Endothelial cell of umbilical vein (primary cell): ENCODE measurements at regions not wholly inside any gene's neighbourhood (a gene's known extent, or its start where the extent isn't known, plus 50 kb on each side); places are given as distances from the start of the nearest gene placed in this dataset.

Experiments
- BruUV-seq: library from RNA; stranded (reverse); fragments of 400-500 nt; replicated peaks from 2 replicates; lab custom pipeline; 2021; lab: Mats Ljungman, UMichigan
- CTCF ChIA-PET: fragments of 300-600, 350-600 bp; sonication (Branson Sonifier 250); formaldehyde crosslinking; loops from one replicate; lab custom pipeline; 2021; ENCODE audit warnings: antibody characterized with exemption, inconsistent platforms; lab: Charles Lee
- POLR2A ChIA-PET: fragments of 300-600, 350-600 bp; sonication (Branson Sonifier 250); formaldehyde crosslinking; loops from one replicate; lab custom pipeline; 2021; ENCODE audit warnings: antibody characterized with exemption, inconsistent platforms; lab: Charles Lee
- DNase-seq: peaks from one replicate; pipeline ENCODE4 v3.0.0-alpha.2; 2011; ENCODE audit warnings: low read depth, low spot score
- FAIRE-seq: peaks from 2 replicates; lab custom pipeline; 2011; peaks lifted over from hg19 to GRCh38; lab: Jason Lieb, UNC
- H2AFZ ChIP-seq: 2 replicates; pipeline ENCODE4 v1.6.0; 2012; ENCODE audit warnings: low read depth, low read length, control low read depth, inconsistent platforms
- H3K27ac ChIP-seq: 2 replicates; pipeline ENCODE4 v1.5.1; 2011; ENCODE audit warnings: low read depth, mild to moderate bottlenecking, control low read depth, low read length, moderate library complexity; ENCODE audit not compliant: insufficient read depth
- H3K27me3 ChIP-seq, 2 experiments: 2 replicates each; pipeline versions ENCODE4 v1.6.0 to v1.6.1; 2011; ENCODE audit warnings: low read length in 2 of 2, mixed read lengths in 1 of 2; ENCODE audit not compliant: control insufficient read depth in 2 of 2, insufficient read depth in 2 of 2
- H3K36me3 ChIP-seq, 2 experiments: 2 replicates in 1 of 2; 3 replicates in 1 of 2; pipeline ENCODE4 v1.5.1; 2011; ENCODE audit warnings: low read length in 2 of 2, mild to moderate bottlenecking in 1 of 2, moderate library complexity in 1 of 2; ENCODE audit not compliant: control insufficient read depth in 2 of 2, insufficient read depth in 2 of 2; ENCODE audit errors: extremely low read depth in 1 of 2
- H3K4me1 ChIP-seq: 3 replicates; pipeline ENCODE4 v1.5.1; 2011; ENCODE audit warnings: mild to moderate bottlenecking, low read length; ENCODE audit not compliant: control insufficient read depth, insufficient read depth; ENCODE audit errors: extremely low read depth
- H3K4me2 ChIP-seq: 2 replicates; pipeline ENCODE4 v1.6.1; 2011; ENCODE audit warnings: low read length, control low read depth, mixed read lengths; ENCODE audit not compliant: insufficient read depth
- H3K4me3 ChIP-seq, 3 experiments: fragments of 200-600 bp in 1 of 3; sonication (generic), shearing (Covaris generic) in 1 of 3; replicated peaks in 1 of 3; 2 replicates each; pipeline ENCODE4 v1.5.1; 2011 to 2016; ENCODE audit warnings: control low read depth in 3 of 3, low read length in 3 of 3, mild to moderate bottlenecking in 2 of 3, inconsistent platforms in 1 of 3, low read depth in 1 of 3, moderate library complexity in 1 of 3; ENCODE audit not compliant: insufficient read depth in 1 of 3
- H3K79me2 ChIP-seq: 2 replicates; pipeline ENCODE4 v1.6.0; 2012; ENCODE audit warnings: low read length, inconsistent platforms; ENCODE audit not compliant: control insufficient read depth, insufficient read depth
- H3K9ac ChIP-seq: replicated peaks from 2 replicates; pipeline ENCODE3; 2011; ENCODE audit warnings: low read length, control low read depth; ENCODE audit not compliant: insufficient read depth; ENCODE audit errors: extremely low read depth
- H3K9me1 ChIP-seq: replicated peaks from 3 replicates; pipeline ENCODE4 v1.6.0; 2011; ENCODE audit warnings: mild to moderate bottlenecking, low read length; ENCODE audit not compliant: control insufficient read depth, insufficient read depth; ENCODE audit errors: extremely low read depth
- H3K9me3 ChIP-seq: replicated peaks from 2 replicates; pipeline ENCODE4 v1.5.1; 2012; ENCODE audit warnings: low read length, inconsistent platforms; ENCODE audit not compliant: control insufficient read depth, insufficient read depth
- H4K20me1 ChIP-seq: replicated peaks from 2 replicates; pipeline ENCODE3; 2011; ENCODE audit warnings: mild to moderate bottlenecking, low read length; ENCODE audit not compliant: control insufficient read depth, insufficient read depth; ENCODE audit errors: extremely low read depth
- CTCF ChIP-seq, 2 donors: IDR thresholded peaks; 1 replicate in 1 of 2; 2 replicates in 1 of 2; pipeline ENCODE4 v1.5.1; 2011; ENCODE audit warnings: low read length in 2 of 2, mild to moderate bottlenecking in 2 of 2, moderate library complexity in 2 of 2, control low read depth in 1 of 2, inconsistent platforms in 1 of 2, low read depth in 1 of 2; ENCODE audit not compliant: insufficient read depth in 1 of 2; ENCODE audit errors: extremely low read depth in 1 of 2
- EZH2 ChIP-seq: IDR thresholded peaks from 2 replicates; pipeline ENCODE4 v1.6.1; 2012; ENCODE audit warnings: borderline replicate concordance, low read depth, mild to moderate bottlenecking, moderate library complexity, low read length, inconsistent platforms; ENCODE audit not compliant: severe bottlenecking
- FOS ChIP-seq: IDR thresholded peaks from 2 replicates; pipeline ENCODE4 v1.6.1; 2011; ENCODE audit warnings: mild to moderate bottlenecking, low read length, moderate library complexity, borderline replicate concordance; ENCODE audit not compliant: insufficient read depth
- GATA2 ChIP-seq: IDR thresholded peaks from 2 replicates; pipeline ENCODE4 v1.7.0; 2011; ENCODE audit warnings: low read depth, mild to moderate bottlenecking, moderate library complexity, mixed read lengths, low read length; ENCODE audit not compliant: insufficient read length, insufficient read depth
- JUN ChIP-seq: IDR thresholded peaks from 2 replicates; pipeline ENCODE4 v1.6.1; 2011; ENCODE audit warnings: borderline replicate concordance, low read depth; ENCODE audit not compliant: insufficient read length, insufficient read depth
- MAX ChIP-seq: IDR thresholded peaks from 2 replicates; pipeline ENCODE4 v1.6.1; 2011; ENCODE audit not compliant: insufficient read depth, insufficient read length
- MYC ChIP-seq: IDR thresholded peaks from one replicate; pipeline ENCODE4 v1.6.1; 2011; ENCODE audit warnings: mild to moderate bottlenecking, low read depth, low read length
- POLR2A ChIP-seq: IDR thresholded peaks from 2 replicates; pipeline ENCODE4 v1.6.1; 2012; ENCODE audit warnings: low read depth, mild to moderate bottlenecking, control low read depth, low read length
- POLR2AphosphoS5 ChIP-seq: IDR thresholded peaks from 2 replicates; pipeline ENCODE4 v1.6.1; 2012; ENCODE audit warnings: low read depth, mild to moderate bottlenecking, control low read depth, low read length, moderate library complexity; ENCODE audit not compliant: insufficient read depth
- dilution Hi-C: fragments of 300-500 bp; cut with MboI; formaldehyde crosslinking; loops from one replicate; pipeline ENCODE4 v1.15.0; 2019; ENCODE audit warnings: low sequenced_read_pairs; ENCODE audit not compliant: extremely low pct_ligation_motif_present
- intact Hi-C: fragments of 100-400 bp; cut with micrococcal nuclease; formaldehyde crosslinking; loops from one replicate; pipeline ENCODE4 v1.10.0; 2022

DNA sequence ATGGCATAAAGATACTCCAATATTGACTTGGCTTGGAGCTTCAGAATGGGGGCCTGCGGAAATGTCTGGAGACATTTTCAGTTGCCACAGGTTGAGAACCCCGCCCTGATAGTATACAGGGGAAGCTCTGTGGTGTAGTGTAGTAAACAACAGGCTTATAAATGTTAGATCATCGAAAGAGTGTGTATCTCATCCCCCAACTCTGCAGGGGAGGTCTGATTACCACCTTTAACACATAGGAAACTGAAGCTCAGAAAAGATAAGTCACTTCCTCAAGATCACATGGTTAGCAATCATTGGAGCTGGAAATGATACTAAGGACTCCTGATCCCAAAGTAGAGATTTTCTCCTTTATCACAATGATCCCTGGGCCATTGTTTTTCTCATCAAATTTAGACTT, 144.5 kb upstream of the BMPER start:
- intact Hi-C loops = loop anchor here (2.0 to 10.0 kb wide), 2 partner anchors 28 to 324 kb away; no protein-coding TSS in a partner anchor
- H3K27me3 ChIP-seq = no peaks in the 10 kb centered on the region
- no peaks in the 10 kb centered on the region for H3K9me1 ChIP-seq
- FAIRE-seq (no peak), DNase-seq (peak; percentile 39)
- CTCF ChIA-PET = interaction anchor here (0.9 to 8.0 kb wide), 7 partner anchors 16 to 172 kb away, joined by 3 to 114 read pairs (median 4); no protein-coding TSS in a partner anchor
- POLR2A ChIA-PET = no interaction called here
- H4K20me1 ChIP-seq = no peaks in the 10 kb centered on the region
- no peak overlapping the region for H3K4me3 ChIP-seq
- no peaks in the 10 kb centered on the region for H3K9me3 ChIP-seq
- no peak overlapping the region for H3K4me2 ChIP-seq
- dilution Hi-C loops = no loop called here
- peaks cover 12% of the 10 kb centered on the region for H3K4me1 ChIP-seq
- no peak for TF ChIP-seq MYC
- TF ChIP-seq CTCF (IDR thresholded peaks at IDR 0.05; ENCODE audit: extremely low read depth in 1 of 2, insufficient read depth in 1 of 2, low read depth in 1 of 2, low read length in 2 of 2) = no peak
- no peak for TF ChIP-seq GATA2
- TF ChIP-seq POLR2AphosphoS5 = no peak
- no peak for TF ChIP-seq EZH2
- no peak for TF ChIP-seq POLR2A
- TF ChIP-seq MAX = no peak
- no peak for TF ChIP-seq FOS
- no peak for TF ChIP-seq JUN
- no peaks in the 10 kb centered on the region for H3K36me3 ChIP-seq
- BruUV-seq = no TSS peak
- no peak overlapping the region for H2AFZ ChIP-seq
- H3K79me2 ChIP-seq = no peaks in the 10 kb centered on the region
- no peak overlapping the region for H3K9ac ChIP-seq
- no peak overlapping the region for H3K27ac ChIP-seq
